Breast epithelium (tissue), 3 donors: ENCODE measurements at regions not wholly inside any gene's neighbourhood (a gene's known extent, or its start where the extent isn't known, plus 50 kb on each side); places are given as distances from the start of the nearest gene placed in this dataset.

Experiments used
- POLR2A ChIP-seq: fragments of 450-650 bp; IDR thresholded peaks from one replicate; pipeline ENCODE4 v1.6.1; 2016; ENCODE audit warnings: antibody characterized with exemption, mild to moderate bottlenecking, moderate library complexity
- TF ChIP-seq, protein P1 (sequence below), 3 donors: fragments of 450-650 bp; IDR thresholded peaks; one replicate each; pipeline ENCODE4 v1.5.1; 2016 to 2017; ENCODE audit warnings: antibody characterized with exemption in 3 of 3, mild to moderate bottlenecking in 3 of 3, moderate library complexity in 3 of 3

DNA sequence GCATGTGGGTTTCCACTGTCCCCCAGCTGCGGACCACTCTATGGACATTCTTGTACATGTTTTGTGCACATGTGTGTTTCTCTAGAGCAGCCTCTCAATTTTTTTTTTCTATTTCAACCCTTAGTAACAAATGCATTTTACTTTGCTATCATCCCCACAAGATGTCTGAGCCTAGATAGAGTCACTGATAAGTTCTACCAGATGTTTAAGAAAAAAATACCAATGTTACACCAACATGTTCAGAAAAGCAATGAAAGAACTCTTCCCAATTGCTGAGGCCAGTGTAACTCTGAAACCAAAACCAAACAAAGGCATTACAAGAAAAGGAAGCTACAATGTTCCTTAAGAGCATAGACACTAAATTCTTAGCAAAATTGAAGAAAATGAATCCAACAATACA, 218.5 kb downstream of the CXCL12 start:
- TF ChIP-seq, protein P1, sequence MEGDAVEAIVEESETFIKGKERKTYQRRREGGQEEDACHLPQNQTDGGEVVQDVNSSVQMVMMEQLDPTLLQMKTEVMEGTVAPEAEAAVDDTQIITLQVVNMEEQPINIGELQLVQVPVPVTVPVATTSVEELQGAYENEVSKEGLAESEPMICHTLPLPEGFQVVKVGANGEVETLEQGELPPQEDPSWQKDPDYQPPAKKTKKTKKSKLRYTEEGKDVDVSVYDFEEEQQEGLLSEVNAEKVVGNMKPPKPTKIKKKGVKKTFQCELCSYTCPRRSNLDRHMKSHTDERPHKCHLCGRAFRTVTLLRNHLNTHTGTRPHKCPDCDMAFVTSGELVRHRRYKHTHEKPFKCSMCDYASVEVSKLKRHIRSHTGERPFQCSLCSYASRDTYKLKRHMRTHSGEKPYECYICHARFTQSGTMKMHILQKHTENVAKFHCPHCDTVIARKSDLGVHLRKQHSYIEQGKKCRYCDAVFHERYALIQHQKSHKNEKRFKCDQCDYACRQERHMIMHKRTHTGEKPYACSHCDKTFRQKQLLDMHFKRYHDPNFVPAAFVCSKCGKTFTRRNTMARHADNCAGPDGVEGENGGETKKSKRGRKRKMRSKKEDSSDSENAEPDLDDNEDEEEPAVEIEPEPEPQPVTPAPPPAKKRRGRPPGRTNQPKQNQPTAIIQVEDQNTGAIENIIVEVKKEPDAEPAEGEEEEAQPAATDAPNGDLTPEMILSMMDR (IDR thresholded peaks at IDR 0.05), result no peak
- no peak for TF ChIP-seq POLR2A
